Coronary artery (tissue), 2 donors: ENCODE measurements at regions not wholly inside any gene's neighbourhood (a gene's known extent, or its start where the extent isn't known, plus 50 kb on each side); places are given as distances from the start of the nearest gene placed in this dataset.

Experiments used
- DNase-seq: peaks from one replicate; pipeline ENCODE4 v3.0.0-alpha.2; 2017; ENCODE audit warnings: low spot score
- H3K27ac ChIP-seq, 2 donors: fragments of 200-600 bp; sonication (generic); one replicate each; pipeline ENCODE4 v1.5.1; 2016 to 2019
- H3K4me3 ChIP-seq: fragments of 200-600 bp; sonication (generic); 2 replicates; pipeline ENCODE4 v1.5.1; 2016; ENCODE audit warnings: mild to moderate bottlenecking, moderate library complexity
- TF ChIP-seq, protein P1 (sequence below): fragments of 200-600 bp; sonication (generic); IDR thresholded peaks from one replicate; pipeline ENCODE4 v1.5.1; 2019; ENCODE audit warnings: antibody characterized with exemption

DNA sequence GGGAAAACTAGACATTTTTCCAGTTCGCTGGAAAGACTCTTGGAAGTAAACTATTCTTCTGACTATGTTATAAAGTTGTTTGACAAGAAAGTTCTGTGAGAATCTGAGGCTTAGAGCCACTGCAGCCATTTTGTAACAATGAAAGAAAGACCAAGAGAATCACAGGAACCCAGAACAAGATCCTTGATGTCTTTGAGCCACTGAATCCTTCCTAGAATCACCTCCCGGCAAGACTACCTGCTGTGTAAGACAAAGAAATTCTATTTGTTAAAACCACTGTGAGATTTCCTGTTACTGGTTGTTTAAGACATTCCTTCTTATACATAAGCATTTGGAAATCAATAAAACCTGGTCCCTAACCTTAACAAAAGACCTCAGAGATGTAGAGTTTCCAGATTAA lies 175.7 kb upstream of the RASGEF1B start:
- Histone ChIP-seq H3K27ac (no peak overlapping the region), H3K4me3 (no peak overlapping the region)
- TF ChIP-seq, protein P1, sequence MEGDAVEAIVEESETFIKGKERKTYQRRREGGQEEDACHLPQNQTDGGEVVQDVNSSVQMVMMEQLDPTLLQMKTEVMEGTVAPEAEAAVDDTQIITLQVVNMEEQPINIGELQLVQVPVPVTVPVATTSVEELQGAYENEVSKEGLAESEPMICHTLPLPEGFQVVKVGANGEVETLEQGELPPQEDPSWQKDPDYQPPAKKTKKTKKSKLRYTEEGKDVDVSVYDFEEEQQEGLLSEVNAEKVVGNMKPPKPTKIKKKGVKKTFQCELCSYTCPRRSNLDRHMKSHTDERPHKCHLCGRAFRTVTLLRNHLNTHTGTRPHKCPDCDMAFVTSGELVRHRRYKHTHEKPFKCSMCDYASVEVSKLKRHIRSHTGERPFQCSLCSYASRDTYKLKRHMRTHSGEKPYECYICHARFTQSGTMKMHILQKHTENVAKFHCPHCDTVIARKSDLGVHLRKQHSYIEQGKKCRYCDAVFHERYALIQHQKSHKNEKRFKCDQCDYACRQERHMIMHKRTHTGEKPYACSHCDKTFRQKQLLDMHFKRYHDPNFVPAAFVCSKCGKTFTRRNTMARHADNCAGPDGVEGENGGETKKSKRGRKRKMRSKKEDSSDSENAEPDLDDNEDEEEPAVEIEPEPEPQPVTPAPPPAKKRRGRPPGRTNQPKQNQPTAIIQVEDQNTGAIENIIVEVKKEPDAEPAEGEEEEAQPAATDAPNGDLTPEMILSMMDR: no peak
- no peak for DNase-seq

DNA sequence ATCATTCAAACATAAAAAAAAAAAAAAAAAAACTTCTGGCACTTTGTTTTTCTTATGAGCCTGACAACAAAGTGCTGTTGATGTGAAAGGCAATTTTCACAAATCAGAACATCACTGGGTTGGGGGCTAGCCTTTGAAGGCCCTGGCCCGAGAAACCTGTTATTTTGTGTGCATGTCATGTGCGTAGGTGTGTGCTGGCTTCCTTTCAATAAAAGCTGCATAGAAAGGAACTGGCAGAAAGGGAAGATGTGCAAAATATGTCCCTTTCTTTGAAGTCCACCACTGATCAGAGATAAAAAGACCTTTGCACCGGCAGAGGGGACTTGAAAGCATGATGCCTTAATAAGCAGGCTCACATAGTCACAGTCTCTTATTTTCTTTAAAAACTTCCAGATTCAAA lies 170.8 kb upstream of the RASGEF1B start:
- TF ChIP-seq, protein P1: no peak
- H3K4me3 ChIP-seq: no peak overlapping the region
- no peak overlapping the region for H3K27ac ChIP-seq
- DNase-seq: no peak

DNA sequence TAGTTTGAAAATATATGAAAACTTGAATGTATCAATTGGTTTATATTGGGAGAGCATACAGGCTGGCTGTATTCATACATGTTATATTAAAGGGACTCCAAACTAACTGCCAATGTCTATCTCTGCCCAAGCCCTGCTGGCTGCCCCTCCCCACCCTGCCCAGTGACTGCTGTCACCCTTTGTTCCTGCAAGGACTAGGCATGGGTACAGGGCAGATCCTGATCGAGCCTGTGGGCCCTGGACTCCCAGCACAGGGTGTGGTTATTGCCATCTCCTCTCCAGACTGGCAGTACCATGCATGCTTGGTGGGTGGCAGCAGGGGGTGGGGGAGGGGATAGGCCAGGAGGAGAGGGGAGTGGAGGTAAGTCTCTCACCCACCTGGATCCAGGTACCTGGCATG lies 167.5 kb upstream of the RASGEF1B start:
- TF ChIP-seq, protein P1: no peak
- H3K4me3 ChIP-seq: no peak overlapping the region
- H3K27ac ChIP-seq: no peak overlapping the region
- DNase-seq: no peak

DNA sequence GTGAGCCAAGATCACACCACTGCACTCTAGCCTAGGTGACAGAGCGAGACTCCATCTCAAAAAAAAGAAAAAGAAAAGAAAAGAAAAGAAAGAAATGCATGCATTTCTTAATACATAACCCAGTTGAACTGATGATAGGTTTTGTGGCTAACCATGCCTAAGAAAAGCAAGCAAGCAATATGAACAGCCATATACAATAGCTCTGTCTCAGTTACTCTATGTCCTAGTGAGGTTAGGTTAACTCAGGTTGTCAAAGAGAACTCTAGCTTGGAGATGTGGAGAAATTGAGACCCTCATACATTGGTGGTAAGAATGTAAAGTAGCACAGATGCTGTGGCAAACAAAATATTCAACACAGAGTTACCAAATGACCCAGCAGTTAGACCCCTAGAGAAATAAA lies 167.0 kb upstream of the RASGEF1B start:
- no peak overlapping the region for H3K4me3 ChIP-seq
- no peak overlapping the region for H3K27ac ChIP-seq
- DNase-seq: no peak
- TF ChIP-seq, protein P1: no peak

DNA sequence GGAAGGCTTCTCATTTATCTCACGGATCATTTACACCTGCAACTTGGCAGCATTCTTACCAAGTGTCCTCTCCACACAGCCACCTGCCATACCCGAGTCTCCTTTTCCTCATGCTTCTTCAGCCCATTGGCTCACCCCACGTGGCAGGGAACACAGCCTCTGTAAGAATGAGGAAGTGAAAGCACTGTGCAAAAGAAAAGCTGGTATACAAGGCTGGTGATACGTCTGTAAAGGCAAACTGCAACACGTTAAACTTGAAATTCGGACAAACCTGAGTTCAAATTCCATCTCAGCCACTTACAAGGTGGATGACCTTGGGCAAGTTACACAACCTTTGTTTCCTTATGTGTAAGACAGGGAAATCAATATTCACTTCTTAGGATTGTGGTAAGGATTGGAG lies 164.0 kb upstream of the RASGEF1B start:
- TF ChIP-seq, protein P1: no peak
- no peak overlapping the region for H3K27ac ChIP-seq
- H3K4me3 ChIP-seq: no peak overlapping the region
- DNase-seq: no peak

DNA sequence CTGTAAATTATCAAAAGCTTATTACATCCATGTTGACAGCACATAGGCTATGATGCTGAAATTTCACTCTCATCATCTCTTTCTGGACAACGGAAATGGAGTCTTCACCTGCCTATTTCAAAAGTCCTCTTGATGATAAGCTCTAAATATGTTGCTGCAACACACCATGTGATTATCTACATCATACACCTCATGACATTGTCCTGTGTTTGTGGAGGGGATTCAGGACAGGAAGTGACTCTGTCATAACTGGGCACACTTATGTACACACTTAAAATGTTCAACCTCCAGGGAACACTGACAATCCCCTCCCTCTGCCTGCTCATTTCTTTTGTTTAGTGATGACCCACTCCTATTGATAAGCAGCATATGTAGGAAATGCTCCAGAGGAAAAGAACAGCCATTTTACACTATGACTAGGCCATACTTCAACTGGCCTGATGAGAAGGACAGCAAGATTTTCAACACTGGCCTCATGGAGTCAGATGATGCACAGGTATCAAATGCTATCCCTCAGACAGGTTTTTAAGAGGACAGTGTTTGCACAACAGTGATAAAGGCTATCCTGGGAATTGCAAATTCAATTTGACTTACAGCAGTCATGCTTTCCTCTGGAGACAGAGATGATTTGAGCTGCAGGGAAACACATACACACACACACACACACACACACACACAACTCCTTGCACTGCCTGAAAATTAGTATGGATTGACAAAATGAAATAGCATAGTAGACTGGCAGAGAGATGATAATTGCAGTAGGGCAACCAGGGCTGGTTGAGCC lies 163.3 kb upstream of the RASGEF1B start:
- Histone ChIP-seq H3K27ac (no peak overlapping the region), H3K4me3 (no peak overlapping the region)
- TF ChIP-seq, protein P1: no peak
- no peak for DNase-seq

DNA sequence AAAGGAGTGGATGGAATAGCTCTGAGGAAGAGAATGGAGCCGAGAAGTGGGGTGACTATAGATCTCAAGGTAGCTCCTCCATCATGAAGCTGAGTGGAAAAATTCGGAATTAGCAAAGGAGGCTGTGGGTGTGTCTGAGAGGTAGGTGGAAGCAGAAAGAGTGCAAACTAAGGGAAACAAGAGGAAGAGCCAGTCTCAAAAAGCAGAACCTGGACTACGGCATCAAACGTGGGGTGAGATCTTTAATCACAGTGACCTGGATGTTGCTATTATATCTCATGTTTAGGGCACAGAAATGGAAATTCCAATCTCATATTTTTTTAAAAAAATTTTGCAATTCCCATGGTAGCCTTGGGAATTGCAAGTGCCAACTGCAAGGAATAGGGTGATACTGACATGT lies 162.5 kb upstream of the RASGEF1B start:
- Histone ChIP-seq H3K4me3 (no peak overlapping the region), H3K27ac (no peak overlapping the region)
- TF ChIP-seq, protein P1: no peak
- DNase-seq: no peak
